ENCODE measurements at regions not wholly inside any gene's neighbourhood (a gene's known extent, or its start where the extent isn't known, plus 50 kb on each side); places are given as distances from the start of the nearest gene placed in this dataset.
A peak's percentile ranks its signal among the peaks of the same experiment; 100 is the strongest.

- Histone ChIP-seq H3K36me3 (no peaks in the 10 kb centered on the region), H3K4me1 (peaks cover 0 to 8% of the 10 kb centered on the region in 2 donors), H3K27ac (peak overlapping the region; percentile 24 to 41 (median 30)), H3K4me3 (no peak overlapping the region), H3K9me3 (no peaks in the 10 kb centered on the region), H3K27me3 (no peaks in the 10 kb centered on the region)
- TF ChIP-seq CTCF (IDR thresholded peaks at IDR 0.05 in 4 of 5, conservative IDR thresholded peaks at IDR 0.05 in 1 of 5) (no peak), POLR2A (IDR thresholded peaks at IDR 0.05) (no peak)
- ATAC-seq (peak; percentile 44 to 60), DNase-seq (no peak)
- in situ Hi-C loops (cut with MboI; ENCODE audit: low sequenced_read_pairs in 4 of 4) (no loop called here), intact Hi-C loops (cut with DNase I; ENCODE audit: low total_unique reads) (no loop called here)
Measured at GRCh38 chr12:115507951-115508722, 769.4 kb downstream of the MED13L start.

GRCh38 chr12:115507560-115507889 lies 770.0 kb downstream of the MED13L start:
- in situ Hi-C loops (cut with MboI; ENCODE audit: low sequenced_read_pairs in 4 of 4) (no loop called here), intact Hi-C loops (cut with DNase I; ENCODE audit: low total_unique reads) (no loop called here)
- no peak overlapping the region for H3K4me3 ChIP-seq
- no peaks in the 10 kb centered on the region for H3K9me3 ChIP-seq
- DNase-seq (no peak), ATAC-seq (no peak)
- no peaks in the 10 kb centered on the region for H3K27me3 ChIP-seq
- TF ChIP-seq POLR2A (IDR thresholded peaks at IDR 0.05) (no peak), CTCF (IDR thresholded peaks at IDR 0.05 in 4 of 5, conservative IDR thresholded peaks at IDR 0.05 in 1 of 5) (no peak)
- peak overlapping the region in 1 of 4 donors; percentile 24 for H3K27ac ChIP-seq
- no peaks in the 10 kb centered on the region for H3K36me3 ChIP-seq
- H3K4me1 ChIP-seq = peaks cover 0 to 8% of the 10 kb centered on the region in 2 donors

- H3K4me1 ChIP-seq = peaks cover 0 to 8% of the 10 kb centered on the region in 2 donors
- intact Hi-C loops (cut with DNase I; ENCODE audit: low total_unique reads) = no loop called here
- no peak overlapping the region for H3K4me3 ChIP-seq
- H3K27me3 ChIP-seq = no peaks in the 10 kb centered on the region
- ATAC-seq = no peak
- TF ChIP-seq CTCF (IDR thresholded peaks at IDR 0.05 in 4 of 5, conservative IDR thresholded peaks at IDR 0.05 in 1 of 5) (no peak), POLR2A (IDR thresholded peaks at IDR 0.05) (no peak)
- no peak for DNase-seq
- no peaks in the 10 kb centered on the region for H3K36me3 ChIP-seq
- H3K9me3 ChIP-seq = no peaks in the 10 kb centered on the region
- no peak overlapping the region for H3K27ac ChIP-seq
- in situ Hi-C loops (cut with MboI; ENCODE audit: low sequenced_read_pairs in 4 of 4) = no loop called here
Measured at GRCh38 chr12:115506822-115507559, 770.5 kb downstream of the MED13L start.

- in situ Hi-C loops (cut with MboI; ENCODE audit: low sequenced_read_pairs in 4 of 4) (no loop called here), intact Hi-C loops (cut with DNase I; ENCODE audit: low total_unique reads) (no loop called here)
- peak overlapping the region; percentile 18 to 67 (median 60) for H3K27ac ChIP-seq
- TF ChIP-seq POLR2A (IDR thresholded peaks at IDR 0.05) (no peak), CTCF (IDR thresholded peaks at IDR 0.05 in 4 of 5, conservative IDR thresholded peaks at IDR 0.05 in 1 of 5) (no peak)
- peaks cover 0 to 8% of the 10 kb centered on the region in 2 donors for H3K4me1 ChIP-seq
- H3K36me3 ChIP-seq = no peaks in the 10 kb centered on the region
- no peaks in the 10 kb centered on the region for H3K27me3 ChIP-seq
- ATAC-seq (peak; percentile 58 to 59), DNase-seq (no peak)
- H3K4me3 ChIP-seq = no peak overlapping the region
- H3K9me3 ChIP-seq = no peaks in the 10 kb centered on the region
Measured at GRCh38 chr12:115504306-115505290, 772.9 kb downstream of the MED13L start.

Measured in gastrocnemius medialis (tissue), 4 donors.